ENCODE measurements at regions not wholly inside any gene's neighbourhood (a gene's known extent, or its start where the extent isn't known, plus 50 kb on each side); places are given as distances from the start of the nearest gene placed in this dataset.

GRCh38 chr2:48070415-48070814, 164.1 kb upstream of the FBXO11 start:
- no peak for DNase-seq (ENCODE audit: low read depth)
- TF ChIP-seq, protein P1, sequence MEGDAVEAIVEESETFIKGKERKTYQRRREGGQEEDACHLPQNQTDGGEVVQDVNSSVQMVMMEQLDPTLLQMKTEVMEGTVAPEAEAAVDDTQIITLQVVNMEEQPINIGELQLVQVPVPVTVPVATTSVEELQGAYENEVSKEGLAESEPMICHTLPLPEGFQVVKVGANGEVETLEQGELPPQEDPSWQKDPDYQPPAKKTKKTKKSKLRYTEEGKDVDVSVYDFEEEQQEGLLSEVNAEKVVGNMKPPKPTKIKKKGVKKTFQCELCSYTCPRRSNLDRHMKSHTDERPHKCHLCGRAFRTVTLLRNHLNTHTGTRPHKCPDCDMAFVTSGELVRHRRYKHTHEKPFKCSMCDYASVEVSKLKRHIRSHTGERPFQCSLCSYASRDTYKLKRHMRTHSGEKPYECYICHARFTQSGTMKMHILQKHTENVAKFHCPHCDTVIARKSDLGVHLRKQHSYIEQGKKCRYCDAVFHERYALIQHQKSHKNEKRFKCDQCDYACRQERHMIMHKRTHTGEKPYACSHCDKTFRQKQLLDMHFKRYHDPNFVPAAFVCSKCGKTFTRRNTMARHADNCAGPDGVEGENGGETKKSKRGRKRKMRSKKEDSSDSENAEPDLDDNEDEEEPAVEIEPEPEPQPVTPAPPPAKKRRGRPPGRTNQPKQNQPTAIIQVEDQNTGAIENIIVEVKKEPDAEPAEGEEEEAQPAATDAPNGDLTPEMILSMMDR (IDR thresholded peaks at IDR 0.05; ENCODE audit: control insufficient read depth, insufficient read depth, low read depth, low read length, missing control alignments): no peak
- no peak overlapping the region for H3K4me3 ChIP-seq (ENCODE audit: control insufficient read depth, low read depth, low read length)

- no peak for DNase-seq (ENCODE audit: low read depth)
- TF ChIP-seq, protein P1 (IDR thresholded peaks at IDR 0.05; ENCODE audit: control insufficient read depth, insufficient read depth, low read depth, low read length, missing control alignments): no peak
- H3K4me3 ChIP-seq (ENCODE audit: control insufficient read depth, low read depth, low read length): no peak overlapping the region
These were observed 166.3 kb upstream of the FBXO11 start for GRCh38 chr2:48072583-48072982.

- no peak overlapping the region for H3K4me3 ChIP-seq (ENCODE audit: control insufficient read depth, low read depth, low read length)
- no peak for DNase-seq (ENCODE audit: low read depth)
- TF ChIP-seq, protein P1 (IDR thresholded peaks at IDR 0.05; ENCODE audit: control insufficient read depth, insufficient read depth, low read depth, low read length, missing control alignments): no peak
These were observed 169.3 kb upstream of the FBXO11 start for GRCh38 chr2:48075631-48076030.

GRCh38 chr2:48080534-48081316, 174.4 kb upstream of the FBXO11 start:
- no peak for DNase-seq (ENCODE audit: low read depth)
- H3K4me3 ChIP-seq (ENCODE audit: control insufficient read depth, low read depth, low read length): no peak overlapping the region
- TF ChIP-seq, protein P1 (IDR thresholded peaks at IDR 0.05; ENCODE audit: control insufficient read depth, insufficient read depth, low read depth, low read length, missing control alignments): no peak

- no peak overlapping the region for H3K4me3 ChIP-seq (ENCODE audit: control insufficient read depth, low read depth, low read length)
- TF ChIP-seq, protein P1 (IDR thresholded peaks at IDR 0.05; ENCODE audit: control insufficient read depth, insufficient read depth, low read depth, low read length, missing control alignments): no peak
- no peak for DNase-seq (ENCODE audit: low read depth)
These were observed 175.0 kb upstream of the FBXO11 start for GRCh38 chr2:48081317-48081628.

GRCh38 chr2:48085888-48086287, 179.6 kb upstream of the FBXO11 start:
- H3K4me3 ChIP-seq (ENCODE audit: control insufficient read depth, low read depth, low read length): no peak overlapping the region
- DNase-seq (ENCODE audit: low read depth): no peak
- TF ChIP-seq, protein P1 (IDR thresholded peaks at IDR 0.05; ENCODE audit: control insufficient read depth, insufficient read depth, low read depth, low read length, missing control alignments): no peak

All from AG09309 (cell line).